HUES48 (cell line): ENCODE measurements at regions not wholly inside any gene's neighbourhood (a gene's known extent, or its start where the extent isn't known, plus 50 kb on each side); places are given as distances from the start of the nearest gene placed in this dataset.

Experiments used
- H3K27ac ChIP-seq: one replicate; pipeline ENCODE4 v1.7.0; 2013; ENCODE audit warnings: low read depth, low read length, inconsistent platforms
- H3K27me3 ChIP-seq: 2 replicates; pipeline ENCODE4 v1.6.1; 2013; ENCODE audit warnings: mild to moderate bottlenecking, low read length; ENCODE audit not compliant: control insufficient read depth, insufficient read depth
- H3K36me3 ChIP-seq: 2 replicates; pipeline ENCODE4 v1.6.1; 2013; ENCODE audit warnings: low read length; ENCODE audit not compliant: control insufficient read depth, insufficient read depth
- H3K4me1 ChIP-seq: 2 replicates; pipeline ENCODE4 v1.6.1; 2013; ENCODE audit warnings: mild to moderate bottlenecking, low read length; ENCODE audit not compliant: control insufficient read depth, insufficient read depth
- H3K4me3 ChIP-seq: 2 replicates; pipeline ENCODE4 v1.5.1; 2013; ENCODE audit warnings: mild to moderate bottlenecking, low read depth, low read length
- H3K9ac ChIP-seq: 2 replicates; pipeline ENCODE4 v1.6.1; 2013; ENCODE audit warnings: mild to moderate bottlenecking, low read depth, low read length, moderate library complexity
- H3K9me3 ChIP-seq: 2 replicates; pipeline ENCODE4 v1.6.1; 2013; ENCODE audit warnings: low read length; ENCODE audit not compliant: control insufficient read depth, insufficient read depth

DNA sequence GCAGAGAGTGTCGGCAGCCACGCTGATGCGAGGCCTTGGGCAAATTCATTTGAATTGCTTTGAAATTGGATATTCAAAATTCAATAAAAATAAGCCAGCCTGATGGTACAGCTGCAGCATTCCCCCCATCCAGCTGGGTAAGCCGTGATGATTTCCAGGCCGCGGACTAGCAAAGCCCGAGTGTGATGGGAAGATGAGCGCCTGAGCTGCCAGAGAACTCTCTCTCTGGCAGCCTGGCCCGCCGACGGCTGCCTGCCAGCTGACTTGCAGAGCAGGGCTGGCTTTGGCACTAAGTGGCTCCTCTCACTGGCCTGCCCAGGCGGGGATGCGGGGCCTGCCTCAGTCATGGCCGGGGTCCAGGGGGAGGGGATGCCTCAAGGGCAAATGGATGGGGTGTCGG lies 268.3 kb upstream of the WWC1 start:
- H3K9me3 ChIP-seq: no peaks in the 10 kb centered on the region
- H3K27ac ChIP-seq: no peak overlapping the region
- H3K27me3 ChIP-seq: no peaks in the 10 kb centered on the region
- H3K36me3 ChIP-seq: no peaks in the 10 kb centered on the region
- H3K9ac ChIP-seq: no peak overlapping the region
- no peaks in the 10 kb centered on the region for H3K4me1 ChIP-seq
- no peak overlapping the region for H3K4me3 ChIP-seq

DNA sequence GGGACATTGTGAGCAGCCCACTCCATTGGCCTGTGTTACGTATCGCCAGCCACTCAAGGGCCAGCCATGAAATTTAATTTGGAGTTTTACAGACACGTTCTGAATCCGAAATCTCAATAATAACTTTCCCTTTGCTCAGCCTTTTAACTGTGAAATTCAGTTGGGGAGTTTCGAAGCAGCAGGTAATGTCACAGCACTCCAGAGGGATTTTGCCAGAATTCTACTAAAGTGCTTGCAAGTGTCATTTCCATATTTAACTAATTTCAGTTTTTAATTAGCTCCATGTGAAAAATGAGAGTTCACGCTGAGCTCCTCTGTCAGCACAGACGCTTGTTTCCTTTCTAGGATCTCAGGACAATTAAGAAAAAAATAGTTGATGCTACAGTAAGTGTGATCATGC lies 267.1 kb upstream of the WWC1 start:
- Histone ChIP-seq H3K27me3 (no peaks in the 10 kb centered on the region), H3K4me3 (no peak overlapping the region), H3K9ac (no peak overlapping the region)

GRCh38 chr5:168027007-168027406 lies 264.4 kb upstream of the WWC1 start:
- Histone ChIP-seq H3K4me3 (no peak overlapping the region), H3K27ac (no peak overlapping the region), H3K27me3 (no peaks in the 10 kb centered on the region), H3K4me1 (no peaks in the 10 kb centered on the region), H3K9ac (no peak overlapping the region), H3K9me3 (0 out of 2 replicates have a peak, but pooled peaks cover 4% of the 10 kb centered on the region), H3K36me3 (no peaks in the 10 kb centered on the region)

More for the DNA sequence above, 267.1 kb upstream of the WWC1 start:
- Histone ChIP-seq H3K36me3 (no peaks in the 10 kb centered on the region), H3K27ac (no peak overlapping the region), H3K4me1 (no peaks in the 10 kb centered on the region), H3K9me3 (0 out of 2 replicates have a peak, but pooled peaks cover 4% of the 10 kb centered on the region)

GRCh38 chr5:168030912-168031311 lies 260.5 kb upstream of the WWC1 start:
- H3K9me3 ChIP-seq: 0 out of 2 replicates have a peak, but pooled peaks cover 4% of the 10 kb centered on the region
- H3K27me3 ChIP-seq: no peaks in the 10 kb centered on the region
- H3K9ac ChIP-seq: no peak overlapping the region
- no peak overlapping the region for H3K4me3 ChIP-seq
- no peak overlapping the region for H3K27ac ChIP-seq
- H3K4me1 ChIP-seq: no peaks in the 10 kb centered on the region
- no peaks in the 10 kb centered on the region for H3K36me3 ChIP-seq

DNA sequence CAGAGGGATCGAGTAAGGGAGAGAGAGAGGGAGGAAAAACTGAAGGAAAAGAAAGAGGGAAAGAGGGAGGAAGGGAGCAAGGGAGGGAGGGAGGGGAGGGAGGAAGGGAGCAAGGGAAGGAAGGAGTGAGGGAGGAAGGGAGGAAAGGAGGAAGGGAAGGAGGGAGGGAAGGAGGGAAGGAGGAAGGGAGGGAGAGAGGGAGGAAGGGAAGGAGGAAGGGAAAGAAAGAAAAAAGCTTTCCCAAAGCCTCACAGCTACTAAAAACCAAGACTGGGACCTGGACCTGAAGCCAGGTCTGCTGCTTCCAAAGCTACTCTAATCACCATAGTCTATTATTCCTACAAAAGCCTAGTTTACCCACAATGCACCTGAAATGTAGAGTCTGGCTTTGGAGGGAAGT lies 259.8 kb upstream of the WWC1 start:
- Histone ChIP-seq H3K4me1 (no peaks in the 10 kb centered on the region), H3K36me3 (no peaks in the 10 kb centered on the region), H3K27ac (no peak overlapping the region), H3K27me3 (no peaks in the 10 kb centered on the region), H3K4me3 (no peak overlapping the region), H3K9ac (no peak overlapping the region), H3K9me3 (0 out of 2 replicates have a peak, but pooled peaks cover 4% of the 10 kb centered on the region)

GRCh38 chr5:168039039-168039438 lies 252.4 kb upstream of the WWC1 start:
- Histone ChIP-seq H3K9me3 (no peaks in the 10 kb centered on the region), H3K9ac (no peak overlapping the region), H3K4me1 (peaks cover 5% of the 10 kb centered on the region; the same call in 1 of the 2 replicates), H3K27me3 (no peaks in the 10 kb centered on the region), H3K27ac (no peak overlapping the region), H3K4me3 (no peak overlapping the region), H3K36me3 (no peaks in the 10 kb centered on the region)

DNA sequence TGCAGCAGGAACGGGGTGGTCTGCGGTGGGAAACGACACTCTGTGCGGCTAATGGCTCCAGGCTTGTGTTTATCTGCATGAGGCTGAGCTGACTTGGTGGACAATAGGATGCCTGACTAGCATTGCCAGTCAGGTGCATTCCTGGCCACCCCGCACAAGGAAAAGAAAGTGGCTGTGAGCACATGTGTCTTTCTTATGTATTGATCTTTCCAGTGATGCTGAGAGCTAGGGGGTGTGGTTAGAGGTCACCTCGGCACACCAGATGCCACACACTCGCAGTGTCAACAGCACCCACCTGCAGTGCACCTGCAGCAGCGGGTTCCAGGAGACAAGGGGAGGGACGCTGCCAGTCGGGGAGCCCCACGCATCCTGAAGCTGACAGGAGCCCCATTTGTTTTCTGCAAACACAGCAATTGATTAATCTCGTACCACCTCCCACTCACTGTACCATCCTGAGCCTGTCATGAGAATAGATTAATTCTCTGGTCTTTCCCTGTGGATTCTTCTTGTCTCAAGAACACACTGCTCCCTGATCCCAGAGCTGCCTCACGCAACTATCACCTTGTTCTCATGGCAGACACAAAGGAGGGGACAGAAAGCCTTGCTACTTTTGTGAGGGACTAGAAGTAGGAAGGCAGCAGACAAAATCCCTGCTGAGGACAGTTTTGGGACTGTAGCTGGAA lies 251.7 kb upstream of the WWC1 start:
- H3K27ac ChIP-seq: no peak overlapping the region
- H3K9me3 ChIP-seq: no peaks in the 10 kb centered on the region
- no peak overlapping the region for H3K4me3 ChIP-seq
- H3K4me1 ChIP-seq: peaks cover 5% of the 10 kb centered on the region; the same call in 1 of the 2 replicates
- no peaks in the 10 kb centered on the region for H3K27me3 ChIP-seq
- H3K9ac ChIP-seq: no peak overlapping the region
- no peaks in the 10 kb centered on the region for H3K36me3 ChIP-seq

DNA sequence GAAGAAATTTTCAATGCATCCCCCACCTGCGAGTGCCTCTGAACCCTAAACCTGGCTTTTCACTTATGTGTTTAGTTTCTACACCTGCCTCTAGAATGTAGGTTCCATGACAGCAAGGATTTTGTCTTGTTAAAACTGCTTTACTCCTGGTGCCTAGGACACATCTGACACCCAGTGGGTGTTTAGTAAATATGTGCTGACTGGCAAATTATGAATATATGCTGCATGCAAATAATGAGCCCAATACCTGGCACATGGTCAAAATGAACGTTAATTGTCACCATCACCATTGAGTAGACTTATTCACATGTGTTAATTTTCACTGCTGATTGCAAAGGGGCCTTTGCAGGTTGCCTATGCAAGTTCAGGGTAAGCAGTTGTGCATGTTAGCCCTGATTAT lies 249.9 kb upstream of the WWC1 start:
- H3K4me3 ChIP-seq: no peak overlapping the region
- H3K9me3 ChIP-seq: no peaks in the 10 kb centered on the region
- H3K36me3 ChIP-seq: no peaks in the 10 kb centered on the region
- no peak overlapping the region for H3K27ac ChIP-seq
- H3K4me1 ChIP-seq: peaks cover 7% of the 10 kb centered on the region
- H3K9ac ChIP-seq: no peak overlapping the region
- H3K27me3 ChIP-seq: no peaks in the 10 kb centered on the region

DNA sequence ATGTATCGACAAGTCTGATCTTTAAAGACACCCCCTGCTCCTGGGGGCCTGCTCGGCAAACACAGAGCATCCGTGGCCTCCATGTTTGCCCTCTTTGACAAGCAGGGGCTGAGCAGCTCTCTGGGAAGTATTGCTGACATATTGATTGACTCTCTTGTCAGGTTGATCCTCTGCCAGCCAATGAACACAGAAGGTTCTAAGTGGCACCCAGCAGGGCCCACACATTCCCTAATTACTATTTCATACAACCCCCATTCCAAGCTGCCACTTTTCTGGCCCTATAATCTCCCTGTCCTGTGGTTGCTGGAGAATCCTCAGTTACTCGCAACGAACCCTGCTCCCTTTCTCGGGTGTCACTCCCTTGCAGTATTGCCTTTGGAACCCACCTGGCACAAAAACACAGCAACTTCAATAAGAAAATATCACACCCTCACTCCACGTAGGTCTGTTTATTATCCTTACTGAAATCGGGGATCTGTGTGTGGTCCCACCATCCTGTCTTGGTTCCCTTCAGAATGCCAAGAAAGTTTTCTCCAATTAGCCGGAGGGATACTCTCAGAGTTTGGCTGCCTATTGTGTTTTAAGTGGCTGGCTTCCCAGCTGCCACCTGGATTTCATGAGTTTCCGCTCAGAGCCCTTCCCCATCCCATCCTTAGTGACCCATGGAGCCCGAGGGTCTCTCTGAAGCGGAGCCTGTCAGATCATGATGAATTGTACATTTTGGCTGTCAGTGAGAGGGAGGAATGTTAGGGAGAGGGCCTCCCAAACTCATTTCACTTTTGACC lies 249.0 kb upstream of the WWC1 start:
- Histone ChIP-seq H3K9me3 (no peaks in the 10 kb centered on the region), H3K36me3 (no peaks in the 10 kb centered on the region), H3K4me3 (no peak overlapping the region), H3K4me1 (peaks cover 15% of the 10 kb centered on the region), H3K27me3 (no peaks in the 10 kb centered on the region), H3K9ac (no peak overlapping the region), H3K27ac (no peak overlapping the region)

DNA sequence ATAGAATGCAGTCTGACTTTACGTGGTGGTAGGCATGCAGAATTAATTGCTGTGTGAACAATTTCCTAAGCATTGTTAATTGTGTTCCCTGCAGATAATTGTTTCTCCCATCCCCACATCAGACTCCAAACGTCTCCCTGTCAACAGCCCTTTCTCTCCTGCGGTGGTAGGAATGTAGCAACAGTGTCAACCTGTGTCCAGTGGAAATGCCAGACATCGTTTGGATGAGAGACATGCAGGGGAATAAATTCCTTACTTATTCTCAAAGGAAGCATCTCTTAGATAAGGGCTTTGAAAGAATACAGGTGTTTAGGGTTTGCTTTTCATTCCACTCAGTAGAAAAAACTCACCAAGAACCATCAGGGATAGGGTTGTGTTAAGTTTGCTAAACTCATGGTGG lies 245.3 kb upstream of the WWC1 start:
- Histone ChIP-seq H3K9me3 (no peaks in the 10 kb centered on the region), H3K4me3 (no peak overlapping the region), H3K27ac (no peak overlapping the region), H3K4me1 (peaks cover 21% of the 10 kb centered on the region), H3K9ac (no peak overlapping the region), H3K27me3 (no peaks in the 10 kb centered on the region; the same call in 1 of the 2 replicates), H3K36me3 (no peaks in the 10 kb centered on the region)

DNA sequence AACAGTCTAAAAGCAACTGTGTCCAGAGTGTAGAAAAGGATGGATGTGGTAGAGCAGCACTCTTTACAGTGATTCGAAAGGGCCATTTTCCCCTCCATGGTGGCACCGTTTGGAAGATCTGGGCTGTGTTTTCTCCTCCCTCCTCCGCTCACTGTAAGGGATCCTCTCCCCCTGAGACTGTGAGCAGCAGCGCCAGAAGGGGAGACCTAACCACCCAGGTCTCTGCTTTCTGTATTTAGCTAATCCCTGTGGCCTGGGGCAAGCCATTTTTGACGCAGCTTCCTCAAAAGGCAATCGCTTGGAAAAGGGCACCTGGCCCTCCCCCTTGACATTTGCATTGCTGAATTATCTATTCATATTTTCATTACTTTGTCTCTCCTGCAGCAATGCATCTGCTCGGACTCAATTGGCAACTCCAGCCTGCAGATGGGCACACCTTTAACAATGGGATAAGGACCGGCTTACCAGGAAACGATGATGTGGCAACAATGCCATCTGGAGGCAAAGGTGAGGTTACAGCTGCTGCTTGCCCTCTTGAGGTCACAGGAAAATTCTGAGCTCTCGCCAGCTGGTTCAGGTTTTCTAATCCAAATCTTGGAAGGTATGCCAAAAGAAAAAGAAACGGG lies 244.3 kb upstream of the WWC1 start:
- no peaks in the 10 kb centered on the region for H3K36me3 ChIP-seq
- no peak overlapping the region for H3K9ac ChIP-seq
- H3K27ac ChIP-seq: peak overlapping the region; percentile 84
- no peaks in the 10 kb centered on the region for H3K9me3 ChIP-seq
- H3K4me1 ChIP-seq: peaks cover 21% of the 10 kb centered on the region
- H3K27me3 ChIP-seq: no peaks in the 10 kb centered on the region; the same call in 1 of the 2 replicates
- no peak overlapping the region for H3K4me3 ChIP-seq
